SK-N-SH (cell line): ENCODE measurements at regions not wholly inside any gene's neighbourhood (a gene's known extent, or its start where the extent isn't known, plus 50 kb on each side); places are given as distances from the start of the nearest gene placed in this dataset.

Source experiments
- CTCF ChIA-PET: fragments of 300-600, 350-600 bp; formaldehyde crosslinking; extraction: SDS; loops from one replicate; lab custom pipeline; 2021; lab: Yijun Ruan, JAX
- POLR2A ChIA-PET: fragments of 350-600 bp; sonication (Branson Sonifier 250); formaldehyde crosslinking; extraction: SDS; loops from one replicate; lab custom pipeline; 2020; ENCODE audit warnings: antibody characterized with exemption, inconsistent platforms; lab: Yijun Ruan, JAX
- DNase-seq: peaks from one replicate; pipeline ENCODE4 v3.0.0; 2012
- H2AFZ ChIP-seq: fragments of 200-600 bp; sonication (generic); 2 replicates; pipeline ENCODE4 v1.8.1; 2016; ENCODE audit warnings: antibody characterized with exemption, mild to moderate bottlenecking, low read depth
- H3F3A ChIP-seq: fragments of 200-600 bp; sonication (generic); replicated peaks from 2 replicates; pipeline ENCODE3; 2016; ENCODE audit warnings: antibody characterized with exemption, mild to moderate bottlenecking; ENCODE audit not compliant: insufficient read depth
- H3K27ac ChIP-seq, 2 experiments: fragments of 200-500 bp in 1 of 2; fragments of 200-600 bp in 1 of 2; sonication (Bioruptor generic) in 1 of 2; sonication (generic), shearing (Covaris generic) in 1 of 2; 2 replicates each; pipeline versions ENCODE4 v1.5.1 to v1.6.1; 2014 to 2016; ENCODE audit warnings: low read depth in 2 of 2, inconsistent platforms in 1 of 2, low read length in 1 of 2, mild to moderate bottlenecking in 1 of 2, mixed read lengths in 1 of 2
- H3K27me3 ChIP-seq: fragments of 200-600 bp; sonication (generic), shearing (Covaris generic); 2 replicates; pipeline ENCODE4 v1.6.1; 2016; ENCODE audit warnings: mixed run types; ENCODE audit not compliant: insufficient read depth
- H3K36me3 ChIP-seq, 2 experiments: fragments of 200-500 bp in 1 of 2; fragments of 200-600 bp in 1 of 2; sonication (Bioruptor generic) in 1 of 2; sonication (generic) in 1 of 2; replicated peaks in 1 of 2; 2 replicates each; pipeline versions ENCODE3 to v1.5.1; 2014 to 2016; ENCODE audit warnings: low read length in 1 of 2, mild to moderate bottlenecking in 1 of 2; ENCODE audit not compliant: insufficient read depth in 2 of 2, control insufficient read depth in 1 of 2
- H3K4me1 ChIP-seq, 2 experiments: fragments of 200-500 bp in 1 of 2; fragments of 200-600 bp in 1 of 2; sonication (Bioruptor generic) in 1 of 2; sonication (generic), shearing (Covaris generic) in 1 of 2; 2 replicates each; pipeline versions ENCODE4 v1.5.1 to v1.6.1; 2014 to 2016; ENCODE audit warnings: low read depth in 1 of 2, low read length in 1 of 2, mixed run types in 1 of 2; ENCODE audit not compliant: insufficient read depth in 2 of 2, control insufficient read depth in 1 of 2
- H3K4me2 ChIP-seq: fragments of 200-600 bp; sonication (generic), shearing (Covaris generic); 2 replicates; pipeline ENCODE4 v1.6.1; 2017; ENCODE audit warnings: mixed run types
- H3K4me3 ChIP-seq, 2 experiments: fragments of 200-500 bp in 1 of 2; fragments of 200-600 bp in 1 of 2; sonication (Bioruptor generic) in 1 of 2; sonication (generic), shearing (Covaris generic) in 1 of 2; 2 replicates each; pipeline versions ENCODE4 v1.5.1 to v1.8.1; 2014 to 2016; ENCODE audit warnings: low read depth in 2 of 2, inconsistent platforms in 1 of 2, low read length in 1 of 2, mild to moderate bottlenecking in 1 of 2, mixed read lengths in 1 of 2, moderate library complexity in 1 of 2
- H3K79me2 ChIP-seq: fragments of 200-600 bp; sonication (generic); 2 replicates; pipeline ENCODE4 v1.8.1; 2017; ENCODE audit warnings: mild to moderate bottlenecking; ENCODE audit not compliant: insufficient read depth
- H3K9ac ChIP-seq: fragments of 200-600 bp; sonication (generic); 2 replicates; pipeline ENCODE4 v1.6.1; 2017; ENCODE audit warnings: mixed run types
- H3K9me2 ChIP-seq: fragments of 200-600 bp; sonication (generic); 2 replicates; pipeline ENCODE4 v1.6.1; 2017; ENCODE audit warnings: mixed run types
- H3K9me3 ChIP-seq: fragments of 200-600 bp; sonication (generic); 2 replicates; pipeline ENCODE4 v1.6.1; 2017; ENCODE audit warnings: mixed run types, mild to moderate bottlenecking, moderate library complexity
- H4K20me1 ChIP-seq: fragments of 200-600 bp; sonication (generic); 2 replicates; pipeline ENCODE4 v1.6.1; 2017; ENCODE audit warnings: mild to moderate bottlenecking, mixed run types; ENCODE audit not compliant: insufficient read depth
- ELF1 ChIP-seq: IDR thresholded peaks from 2 replicates; pipeline ENCODE4 v1.4.0; 2012
- SMC3 ChIP-seq: IDR thresholded peaks from 2 replicates; pipeline ENCODE4 v1.6.1; 2012; ENCODE audit warnings: low read depth, low read length, improper control_type of control experiment
- USF2 ChIP-seq: fragments of 150-350 bp; IDR thresholded peaks from 2 replicates; pipeline ENCODE4 v1.6.1; 2017; ENCODE audit warnings: antibody characterized with exemption, low read length, low read depth, borderline replicate concordance
- YY1 ChIP-seq: IDR thresholded peaks from 2 replicates; pipeline ENCODE4 v1.4.0; 2012; ENCODE audit warnings: low read depth, mild to moderate bottlenecking
- WGBS: methylation state at CpG from one replicate; pipeline ENCODE4 v1.1.6; 2017; ENCODE audit warnings: low lambda C conversion rate; 5-methylcytosine and 5-hydroxymethylcytosine counted together
- TF ChIP-seq, protein P1 (sequence below): IDR thresholded peaks from 2 replicates; pipeline ENCODE4 v1.6.1; 2012; ENCODE audit warnings: mild to moderate bottlenecking, low read depth, low read length, moderate library complexity
- TF ChIP-seq, protein P2 (sequence below): IDR thresholded peaks from 2 replicates; pipeline ENCODE4; 2012
- TF ChIP-seq, protein P3 (sequence below): IDR thresholded peaks from 2 replicates; pipeline ENCODE4 v1.4.0; 2012; ENCODE audit warnings: low read depth

- no peak for TF ChIP-seq YY1
- TF ChIP-seq, protein P1, sequence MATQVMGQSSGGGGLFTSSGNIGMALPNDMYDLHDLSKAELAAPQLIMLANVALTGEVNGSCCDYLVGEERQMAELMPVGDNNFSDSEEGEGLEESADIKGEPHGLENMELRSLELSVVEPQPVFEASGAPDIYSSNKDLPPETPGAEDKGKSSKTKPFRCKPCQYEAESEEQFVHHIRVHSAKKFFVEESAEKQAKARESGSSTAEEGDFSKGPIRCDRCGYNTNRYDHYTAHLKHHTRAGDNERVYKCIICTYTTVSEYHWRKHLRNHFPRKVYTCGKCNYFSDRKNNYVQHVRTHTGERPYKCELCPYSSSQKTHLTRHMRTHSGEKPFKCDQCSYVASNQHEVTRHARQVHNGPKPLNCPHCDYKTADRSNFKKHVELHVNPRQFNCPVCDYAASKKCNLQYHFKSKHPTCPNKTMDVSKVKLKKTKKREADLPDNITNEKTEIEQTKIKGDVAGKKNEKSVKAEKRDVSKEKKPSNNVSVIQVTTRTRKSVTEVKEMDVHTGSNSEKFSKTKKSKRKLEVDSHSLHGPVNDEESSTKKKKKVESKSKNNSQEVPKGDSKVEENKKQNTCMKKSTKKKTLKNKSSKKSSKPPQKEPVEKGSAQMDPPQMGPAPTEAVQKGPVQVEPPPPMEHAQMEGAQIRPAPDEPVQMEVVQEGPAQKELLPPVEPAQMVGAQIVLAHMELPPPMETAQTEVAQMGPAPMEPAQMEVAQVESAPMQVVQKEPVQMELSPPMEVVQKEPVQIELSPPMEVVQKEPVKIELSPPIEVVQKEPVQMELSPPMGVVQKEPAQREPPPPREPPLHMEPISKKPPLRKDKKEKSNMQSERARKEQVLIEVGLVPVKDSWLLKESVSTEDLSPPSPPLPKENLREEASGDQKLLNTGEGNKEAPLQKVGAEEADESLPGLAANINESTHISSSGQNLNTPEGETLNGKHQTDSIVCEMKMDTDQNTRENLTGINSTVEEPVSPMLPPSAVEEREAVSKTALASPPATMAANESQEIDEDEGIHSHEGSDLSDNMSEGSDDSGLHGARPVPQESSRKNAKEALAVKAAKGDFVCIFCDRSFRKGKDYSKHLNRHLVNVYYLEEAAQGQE: no peak
- TF ChIP-seq, protein P2, sequence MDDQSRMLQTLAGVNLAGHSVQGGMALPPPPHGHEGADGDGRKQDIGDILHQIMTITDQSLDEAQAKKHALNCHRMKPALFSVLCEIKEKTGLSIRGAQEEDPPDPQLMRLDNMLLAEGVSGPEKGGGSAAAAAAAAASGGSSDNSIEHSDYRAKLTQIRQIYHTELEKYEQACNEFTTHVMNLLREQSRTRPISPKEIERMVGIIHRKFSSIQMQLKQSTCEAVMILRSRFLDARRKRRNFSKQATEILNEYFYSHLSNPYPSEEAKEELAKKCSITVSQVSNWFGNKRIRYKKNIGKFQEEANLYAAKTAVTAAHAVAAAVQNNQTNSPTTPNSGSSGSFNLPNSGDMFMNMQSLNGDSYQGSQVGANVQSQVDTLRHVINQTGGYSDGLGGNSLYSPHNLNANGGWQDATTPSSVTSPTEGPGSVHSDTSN: no peak
- no peak for TF ChIP-seq SMC3
- no peak for TF ChIP-seq ELF1
Observed at GRCh38 chr4:32145987-32146386, 1425.8 kb downstream of the PCDH7 start.

DNA sequence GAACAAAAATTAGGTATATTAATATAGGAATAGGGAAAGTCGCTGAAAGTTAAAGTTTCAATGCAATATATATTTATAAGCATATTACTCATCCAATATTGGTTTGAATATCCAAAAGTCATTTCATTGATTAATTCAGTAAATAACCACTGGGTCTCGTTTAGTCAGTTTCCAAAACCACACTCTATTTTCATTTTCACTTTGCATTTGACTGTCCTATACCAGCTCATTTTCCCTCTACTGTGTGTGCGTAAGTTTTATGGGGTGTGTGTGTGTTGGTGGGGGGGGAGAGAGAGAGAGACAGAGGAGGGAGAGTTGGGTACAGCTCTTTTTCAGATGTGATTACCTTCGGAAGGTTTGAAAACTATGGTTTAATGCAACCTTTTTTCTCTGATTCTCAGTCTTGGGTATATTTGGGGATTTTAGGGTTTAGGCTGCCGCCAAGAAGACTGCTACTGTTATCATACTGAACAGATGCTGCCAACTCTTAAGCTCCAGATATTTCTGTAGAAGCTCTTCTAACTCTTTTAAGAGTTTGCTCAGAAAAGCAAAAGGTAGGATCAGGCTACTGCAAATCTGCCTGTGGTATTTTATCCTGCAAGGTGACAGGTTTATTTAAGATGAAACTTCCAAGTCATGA lies 1427.4 kb downstream of the PCDH7 start:
- Histone ChIP-seq H3K79me2 (no peaks in the 10 kb centered on the region), H3K27me3 (no peaks in the 10 kb centered on the region), H3K4me2 (no peak overlapping the region; the same call in 1 of the 2 replicates), H3F3A (no peaks in the 10 kb centered on the region), H3K36me3 (no peaks in the 10 kb centered on the region), H3K9me3 (no peaks in the 10 kb centered on the region), H3K27ac (no peak overlapping the region), H4K20me1 (no peaks in the 10 kb centered on the region), H3K4me3 (no peak overlapping the region), H2AFZ (0 out of 2 replicates have a peak overlapping the region, but pooled peaks have one; percentile 50), H3K9ac (no peak overlapping the region), H3K9me2 (no peaks in the 10 kb centered on the region), H3K4me1 (no peaks in the 10 kb centered on the region; a peak in 1 of 4 replicates)
- 15% methylated on average over 5 of the region's 5 CpGs for WGBS
- DNase-seq: no peak
- ChIA-PET CTCF (interaction anchor here (0.6 kb wide), 1 partner anchor 1768 kb away, joined by 3 read pairs; no protein-coding TSS in a partner anchor), POLR2A (no interaction called here)
- TF ChIP-seq, protein P3, sequence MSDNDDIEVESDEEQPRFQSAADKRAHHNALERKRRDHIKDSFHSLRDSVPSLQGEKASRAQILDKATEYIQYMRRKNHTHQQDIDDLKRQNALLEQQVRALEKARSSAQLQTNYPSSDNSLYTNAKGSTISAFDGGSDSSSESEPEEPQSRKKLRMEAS: no peak
- no peak for TF ChIP-seq USF2
- TF ChIP-seq, protein P1: no peak

More at GRCh38 chr4:32145987-32146386, 1425.8 kb downstream of the PCDH7 start:
- Histone ChIP-seq H3K79me2 (no peaks in the 10 kb centered on the region), H4K20me1 (no peaks in the 10 kb centered on the region), H3K27me3 (no peaks in the 10 kb centered on the region), H3K36me3 (no peaks in the 10 kb centered on the region), H3F3A (no peaks in the 10 kb centered on the region), H3K27ac (no peak overlapping the region), H3K4me2 (no peak overlapping the region), H3K4me3 (no peak overlapping the region), H3K9me2 (no peaks in the 10 kb centered on the region), H2AFZ (no peak overlapping the region), H3K9me3 (no peaks in the 10 kb centered on the region), H3K4me1 (no peaks in the 10 kb centered on the region; a peak in 1 of 4 replicates), H3K9ac (no peak overlapping the region)
- ChIA-PET CTCF (no interaction called here), POLR2A (no interaction called here)
- DNase-seq: no peak
- WGBS: 20% methylated on average over 5 of the region's 5 CpGs
